Prostate gland (tissue), 2 donors: ENCODE measurements at regions not wholly inside any gene's neighbourhood (a gene's known extent, or its start where the extent isn't known, plus 50 kb on each side); places are given as distances from the start of the nearest gene placed in this dataset.

Experiments used
- CTCF ChIP-seq, 4 experiments: fragments of 200-600 bp in 2 of 4; fragments of 450-650 bp in 2 of 4; sonication (generic) in 2 of 4; IDR thresholded peaks; 1 replicate in 3 of 4; 2 replicates in 1 of 4; pipeline ENCODE4 v1.5.1; 2016 to 2019; ENCODE audit warnings: antibody characterized with exemption in 4 of 4, mild to moderate bottlenecking in 2 of 4, moderate library complexity in 2 of 4
- POLR2A ChIP-seq: fragments of 450-650 bp; IDR thresholded peaks from one replicate; pipeline ENCODE4 v1.6.1; 2016; ENCODE audit warnings: antibody characterized with exemption, mild to moderate bottlenecking
- POLR2AphosphoS5 ChIP-seq: sonication (generic); formaldehyde crosslinking; IDR thresholded peaks from one replicate; pipeline ENCODE4 v1.6.1; 2017; ENCODE audit warnings: antibody characterized with exemption

- TF ChIP-seq CTCF (IDR thresholded peaks at IDR 0.05) (no peak), POLR2A (no peak), POLR2AphosphoS5 (no peak)
Measured at GRCh38 chr21:29416268-29416667, 117.5 kb downstream of the BACH1 start.
